22Rv1 (cell line): ENCODE measurements at regions not wholly inside any gene's neighbourhood (a gene's known extent, or its start where the extent isn't known, plus 50 kb on each side); places are given as distances from the start of the nearest gene placed in this dataset.

Source experiments
- H3K27ac ChIP-seq: fragments of 450-650 bp; 2 replicates; pipeline ENCODE4 v1.5.1; 2017
- ZFX ChIP-seq: fragments of 450-650 bp; IDR thresholded peaks from 2 replicates; pipeline ENCODE4 v1.6.1; 2017; ENCODE audit warnings: antibody characterized with exemption, borderline replicate concordance
- TF ChIP-seq, protein P1 (sequence below): fragments of 450-650 bp; IDR thresholded peaks from 2 replicates; pipeline ENCODE4 v1.5.1; 2017; ENCODE audit warnings: mild to moderate bottlenecking

DNA sequence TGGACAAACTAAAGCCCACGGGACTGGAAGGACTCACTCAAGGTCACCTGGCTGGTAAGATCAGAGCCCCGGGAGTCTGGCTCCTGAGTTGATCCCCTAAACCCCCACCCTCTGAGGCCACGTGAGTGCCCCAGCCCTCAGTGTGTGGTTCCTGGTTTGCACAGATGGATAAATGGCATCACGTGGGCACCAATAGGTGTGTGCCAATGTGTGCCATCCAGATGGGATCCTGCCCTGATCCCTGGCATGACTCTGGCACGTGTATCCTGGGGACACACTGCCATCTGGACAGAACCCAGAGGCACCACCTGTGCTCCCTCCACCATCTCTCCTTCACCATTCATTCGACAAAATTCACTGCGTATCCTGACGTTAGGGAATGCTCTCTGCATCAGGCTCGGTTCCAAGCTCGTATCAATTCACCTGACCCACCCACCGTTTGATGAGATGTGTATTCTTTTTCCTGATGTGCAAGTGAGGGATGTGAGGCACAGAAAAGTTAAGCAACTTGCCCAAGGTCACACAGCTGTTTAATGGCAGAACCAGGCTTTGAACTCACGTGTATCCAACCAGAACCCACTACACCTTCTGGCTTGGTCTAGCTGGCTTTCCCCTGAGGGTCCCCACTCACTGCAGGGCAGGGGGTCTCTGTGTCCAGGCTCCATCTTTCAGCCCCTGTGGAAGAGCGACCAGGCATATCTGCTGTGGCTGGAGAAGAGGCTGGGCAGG, 49.8 kb upstream of the PAX7 start:
- TF ChIP-seq, protein P1, sequence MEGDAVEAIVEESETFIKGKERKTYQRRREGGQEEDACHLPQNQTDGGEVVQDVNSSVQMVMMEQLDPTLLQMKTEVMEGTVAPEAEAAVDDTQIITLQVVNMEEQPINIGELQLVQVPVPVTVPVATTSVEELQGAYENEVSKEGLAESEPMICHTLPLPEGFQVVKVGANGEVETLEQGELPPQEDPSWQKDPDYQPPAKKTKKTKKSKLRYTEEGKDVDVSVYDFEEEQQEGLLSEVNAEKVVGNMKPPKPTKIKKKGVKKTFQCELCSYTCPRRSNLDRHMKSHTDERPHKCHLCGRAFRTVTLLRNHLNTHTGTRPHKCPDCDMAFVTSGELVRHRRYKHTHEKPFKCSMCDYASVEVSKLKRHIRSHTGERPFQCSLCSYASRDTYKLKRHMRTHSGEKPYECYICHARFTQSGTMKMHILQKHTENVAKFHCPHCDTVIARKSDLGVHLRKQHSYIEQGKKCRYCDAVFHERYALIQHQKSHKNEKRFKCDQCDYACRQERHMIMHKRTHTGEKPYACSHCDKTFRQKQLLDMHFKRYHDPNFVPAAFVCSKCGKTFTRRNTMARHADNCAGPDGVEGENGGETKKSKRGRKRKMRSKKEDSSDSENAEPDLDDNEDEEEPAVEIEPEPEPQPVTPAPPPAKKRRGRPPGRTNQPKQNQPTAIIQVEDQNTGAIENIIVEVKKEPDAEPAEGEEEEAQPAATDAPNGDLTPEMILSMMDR = no peak
- TF ChIP-seq ZFX = no peak
- H3K27ac ChIP-seq = no peak overlapping the region
